ENCODE measurements at regions not wholly inside any gene's neighbourhood (a gene's known extent, or its start where the extent isn't known, plus 50 kb on each side); places are given as distances from the start of the nearest gene placed in this dataset.

DNA sequence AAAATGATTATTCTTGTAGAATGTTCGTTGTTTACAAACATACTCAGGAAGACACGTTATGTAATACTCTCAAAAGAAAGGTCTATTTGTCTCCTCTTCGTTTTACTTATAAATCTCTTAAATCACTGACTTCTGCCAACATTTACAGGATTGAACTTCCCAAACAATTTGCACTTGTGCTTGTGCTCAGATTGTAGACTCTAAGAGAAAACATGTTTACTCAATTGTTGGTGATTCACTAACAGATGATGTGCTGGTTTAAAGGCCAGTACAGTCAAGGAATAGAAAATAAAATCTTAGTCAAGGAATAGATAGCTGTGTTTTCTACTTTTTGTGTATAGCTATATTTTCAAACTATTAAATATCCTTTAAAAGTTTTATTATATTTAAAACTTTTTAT is 172.8 kb downstream of the GJA1 start:
- TF ChIP-seq, protein P1, sequence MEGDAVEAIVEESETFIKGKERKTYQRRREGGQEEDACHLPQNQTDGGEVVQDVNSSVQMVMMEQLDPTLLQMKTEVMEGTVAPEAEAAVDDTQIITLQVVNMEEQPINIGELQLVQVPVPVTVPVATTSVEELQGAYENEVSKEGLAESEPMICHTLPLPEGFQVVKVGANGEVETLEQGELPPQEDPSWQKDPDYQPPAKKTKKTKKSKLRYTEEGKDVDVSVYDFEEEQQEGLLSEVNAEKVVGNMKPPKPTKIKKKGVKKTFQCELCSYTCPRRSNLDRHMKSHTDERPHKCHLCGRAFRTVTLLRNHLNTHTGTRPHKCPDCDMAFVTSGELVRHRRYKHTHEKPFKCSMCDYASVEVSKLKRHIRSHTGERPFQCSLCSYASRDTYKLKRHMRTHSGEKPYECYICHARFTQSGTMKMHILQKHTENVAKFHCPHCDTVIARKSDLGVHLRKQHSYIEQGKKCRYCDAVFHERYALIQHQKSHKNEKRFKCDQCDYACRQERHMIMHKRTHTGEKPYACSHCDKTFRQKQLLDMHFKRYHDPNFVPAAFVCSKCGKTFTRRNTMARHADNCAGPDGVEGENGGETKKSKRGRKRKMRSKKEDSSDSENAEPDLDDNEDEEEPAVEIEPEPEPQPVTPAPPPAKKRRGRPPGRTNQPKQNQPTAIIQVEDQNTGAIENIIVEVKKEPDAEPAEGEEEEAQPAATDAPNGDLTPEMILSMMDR (IDR thresholded peaks at IDR 0.05), result no peak
- TF ChIP-seq POLR2A (IDR thresholded peaks at IDR 0.05), result no peak

Data from tibial nerve (tissue), 3 donors.